Fibroblast of skin of right biceps (primary cell): ENCODE measurements at regions not wholly inside any gene's neighbourhood (a gene's known extent, or its start where the extent isn't known, plus 50 kb on each side); places are given as distances from the start of the nearest gene placed in this dataset.
"Not testable (repeated sequence)": the region's sequence is repeated elsewhere in the genome, so short reads cannot be mapped to it uniquely, and the experiment has no call there.

Experiments used
- DNase-seq: peaks from one replicate; pipeline ENCODE4 v3.0.0-alpha.2; 2013

DNA sequence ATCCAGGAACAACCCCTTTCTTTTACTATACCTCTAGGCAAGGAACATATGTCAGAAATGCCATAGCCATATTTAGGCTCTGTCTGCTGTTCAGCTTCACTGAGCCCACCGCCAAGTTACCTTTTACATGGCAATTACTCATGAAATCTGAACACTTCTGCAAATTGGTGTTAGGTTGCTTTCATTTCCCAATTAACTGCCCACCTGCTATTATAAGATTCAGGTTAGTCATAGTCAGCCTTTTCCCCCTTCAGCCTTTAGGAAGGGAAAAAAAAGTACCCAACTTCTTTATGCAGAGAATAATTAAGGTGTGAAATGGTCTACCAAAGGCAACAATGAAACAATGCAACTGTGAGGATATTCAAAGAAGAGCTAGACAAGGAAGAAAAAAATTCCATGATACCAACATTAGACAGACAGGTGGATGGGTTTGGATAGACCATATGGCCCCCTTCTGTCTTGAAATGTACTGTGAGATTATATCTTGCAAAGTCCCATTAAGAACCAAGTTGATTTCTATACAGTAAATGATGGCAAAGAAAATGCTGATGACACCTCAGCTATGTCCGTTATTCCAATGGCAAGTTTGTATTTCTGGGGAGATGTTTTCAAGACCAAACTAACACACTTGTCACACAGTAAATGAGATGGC is 442.1 kb upstream of the NRP1 start:
- DNase-seq, result no peak

DNA sequence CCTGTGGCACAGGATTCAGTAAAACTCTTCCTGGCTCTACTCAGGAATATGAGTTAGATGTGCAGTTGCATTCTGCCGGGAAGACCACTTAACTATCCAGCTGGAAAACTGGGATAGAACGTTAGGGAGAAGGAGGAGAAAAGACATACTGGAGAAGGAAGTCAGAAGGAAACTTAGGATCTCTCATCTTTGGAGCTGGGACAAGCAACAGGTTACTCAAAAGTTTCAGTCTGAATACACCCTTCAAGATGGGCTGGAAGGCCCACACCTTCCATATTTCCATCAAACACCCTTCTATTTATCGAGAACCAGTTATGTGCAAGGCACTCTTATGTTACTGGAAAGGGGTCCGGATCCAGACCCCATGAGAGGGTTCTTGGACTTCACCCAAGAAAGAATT is 440.4 kb upstream of the NRP1 start:
- DNase-seq, result no peak

DNA sequence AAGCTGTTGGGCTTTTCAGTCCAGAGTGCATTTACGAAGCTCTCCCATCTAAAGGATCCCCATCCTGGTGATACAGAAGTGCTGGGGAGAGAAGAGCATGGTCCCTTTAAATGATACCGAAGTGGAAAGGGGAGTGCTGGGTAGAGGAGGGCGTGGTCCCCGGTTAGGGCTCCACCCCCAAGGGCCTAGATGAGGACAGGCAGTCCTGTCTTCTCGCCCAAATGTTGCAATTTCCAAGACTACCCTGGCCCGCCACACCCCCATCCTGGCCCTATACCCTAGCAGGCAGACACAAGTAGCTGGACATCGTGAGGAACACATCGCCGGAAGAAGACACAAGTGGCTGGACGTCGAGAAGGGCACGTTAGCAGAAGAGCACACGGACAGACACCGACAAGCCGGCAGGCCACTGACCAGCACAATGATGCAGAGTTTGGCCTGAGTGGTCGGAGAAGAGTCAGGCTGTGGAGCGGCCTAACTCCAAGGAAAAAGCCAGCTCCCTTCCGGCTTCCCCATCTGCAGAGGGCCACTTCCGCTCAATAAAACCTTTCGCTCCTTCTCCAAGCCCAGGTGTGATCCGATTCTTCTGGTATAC is 439.5 kb upstream of the NRP1 start:
- no peak for DNase-seq

DNA sequence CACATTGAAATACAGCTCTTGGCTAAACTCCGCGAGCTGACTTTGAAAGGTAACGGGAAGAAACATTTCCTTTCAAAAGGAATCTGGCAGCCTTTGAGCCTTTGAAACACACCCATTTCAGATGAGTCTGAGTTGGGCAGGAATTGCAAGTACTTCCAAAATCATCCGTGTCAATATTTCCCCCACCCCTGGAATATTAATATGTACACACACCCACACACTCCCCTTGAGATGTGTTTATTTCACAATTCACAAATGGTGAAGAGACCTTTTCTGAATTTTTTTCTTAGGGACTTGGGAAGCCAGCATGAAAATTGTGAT is 438.7 kb upstream of the NRP1 start:
- peak; percentile 33 for DNase-seq

DNA sequence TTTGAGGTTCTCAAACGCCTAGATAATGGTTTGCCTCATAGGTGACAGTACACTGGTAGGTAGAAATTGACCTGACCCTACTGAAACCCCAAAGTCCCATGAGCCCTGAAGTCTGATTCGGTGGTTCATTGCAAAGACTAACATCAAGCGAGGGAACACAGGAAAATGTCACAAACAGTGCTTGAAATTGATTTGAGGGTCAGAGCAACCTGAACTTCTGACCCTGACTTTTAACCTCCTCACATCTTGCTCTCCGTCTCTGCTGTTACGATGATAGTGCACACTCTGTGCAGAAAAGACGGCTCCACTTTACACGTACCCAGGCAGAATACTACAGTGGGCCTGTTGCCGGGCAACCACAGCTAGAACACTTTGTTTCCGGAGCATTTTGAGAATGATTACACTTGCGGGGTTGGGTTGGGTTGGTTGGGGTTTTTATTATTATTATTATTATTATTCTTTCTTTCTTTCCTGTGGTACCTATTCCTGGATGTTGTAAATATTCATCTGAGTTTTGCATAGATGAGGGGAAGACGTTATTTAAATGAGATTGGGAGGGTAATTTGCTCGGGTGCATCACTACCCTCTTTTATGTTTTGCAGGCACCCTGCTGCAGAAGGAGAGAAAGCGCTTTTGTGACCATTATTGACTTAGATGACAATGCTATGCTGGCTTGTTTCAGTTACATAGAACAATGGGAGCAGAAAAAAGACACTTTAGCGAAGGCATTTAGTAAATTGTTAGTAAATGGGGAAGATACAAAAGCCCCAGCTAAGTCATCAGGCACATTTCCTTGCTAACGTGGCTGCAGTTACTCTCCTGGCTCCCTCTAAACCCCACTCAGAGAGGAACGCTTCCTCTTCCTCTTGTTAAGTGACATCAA is 438.1 kb upstream of the NRP1 start:
- no peak for DNase-seq

DNA sequence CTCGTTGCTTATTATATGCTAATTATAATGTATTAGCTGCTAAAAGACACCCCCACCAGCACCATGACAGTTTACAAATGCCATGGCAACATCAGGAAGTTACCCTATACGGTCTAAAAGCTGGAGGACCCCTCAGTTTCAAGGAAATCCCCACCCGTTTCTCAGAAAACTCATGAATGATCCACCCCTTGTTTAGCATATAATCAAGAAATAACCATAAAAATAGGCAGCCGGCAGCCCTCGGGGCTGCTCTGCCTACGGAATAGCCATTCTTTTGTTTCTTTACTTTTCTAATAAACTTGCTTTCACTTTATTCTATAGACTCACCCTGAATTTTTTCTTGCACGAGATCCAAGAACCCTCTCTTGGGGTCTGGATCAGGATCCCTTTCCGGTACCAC is 437.4 kb upstream of the NRP1 start:
- not testable (repeated sequence) for DNase-seq

DNA sequence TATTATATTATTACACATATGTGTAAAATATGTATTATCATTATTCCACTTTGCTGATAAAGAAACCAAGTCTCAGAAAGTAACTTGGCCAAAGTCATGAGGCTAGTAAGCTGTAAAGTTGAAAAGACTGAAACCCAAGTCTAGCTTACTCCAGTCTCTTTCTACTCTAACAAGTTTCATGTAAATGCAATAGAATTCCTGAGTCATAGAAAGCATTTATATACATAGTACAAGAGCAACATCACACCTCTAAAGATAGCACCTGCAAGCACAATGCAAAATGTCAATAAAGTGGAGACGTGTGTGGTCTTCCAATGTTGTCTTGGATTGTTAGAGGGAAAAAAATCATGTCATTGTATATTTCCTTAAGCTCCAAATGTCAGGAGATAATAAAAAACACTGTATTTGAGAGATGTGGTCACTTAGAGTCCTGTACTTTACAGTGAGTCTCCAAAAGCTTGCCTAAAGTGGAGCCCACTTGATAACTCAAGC is 430.3 kb upstream of the NRP1 start:
- no peak for DNase-seq

DNA sequence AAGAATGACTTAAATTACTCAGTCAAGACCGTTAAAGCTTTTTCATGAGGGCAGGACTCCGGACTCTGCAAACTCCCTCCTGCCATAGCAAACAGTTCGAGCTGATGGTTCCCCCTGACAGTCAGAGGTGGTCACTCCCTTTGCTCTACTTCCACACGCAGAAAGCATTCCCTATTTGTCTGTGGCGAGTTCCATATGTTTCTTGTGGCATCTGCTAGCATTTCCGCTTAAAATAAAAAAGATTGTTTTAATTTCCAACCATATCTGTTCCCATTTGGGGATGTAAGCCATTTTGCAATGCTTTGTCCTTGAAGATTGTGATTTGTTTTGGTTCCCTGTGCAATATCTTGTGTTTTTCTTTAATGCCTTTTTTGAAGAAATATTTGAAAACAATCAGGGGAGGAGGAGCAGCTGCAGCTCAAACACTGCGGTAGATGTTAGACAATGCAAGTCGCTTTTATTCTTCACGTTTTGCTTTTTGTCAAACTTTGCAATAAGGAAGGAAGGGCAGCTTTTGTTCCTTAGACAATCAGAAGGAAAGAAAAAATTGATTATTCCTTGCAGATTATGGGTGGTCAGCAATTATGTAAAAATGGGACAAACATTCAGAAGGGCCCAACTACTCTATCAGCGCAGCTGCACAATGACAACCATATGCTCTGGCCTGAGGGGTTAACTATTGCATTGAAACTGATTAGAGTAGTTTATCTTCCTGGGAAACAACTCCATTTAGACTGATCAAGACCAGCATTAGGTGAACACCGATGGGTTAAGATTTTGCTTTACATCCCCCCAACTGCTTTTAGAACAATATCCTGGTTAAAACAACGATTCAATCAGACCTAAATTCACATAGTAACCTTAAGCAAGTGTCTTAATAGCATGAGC is 425.8 kb upstream of the NRP1 start:
- DNase-seq, result no peak

DNA sequence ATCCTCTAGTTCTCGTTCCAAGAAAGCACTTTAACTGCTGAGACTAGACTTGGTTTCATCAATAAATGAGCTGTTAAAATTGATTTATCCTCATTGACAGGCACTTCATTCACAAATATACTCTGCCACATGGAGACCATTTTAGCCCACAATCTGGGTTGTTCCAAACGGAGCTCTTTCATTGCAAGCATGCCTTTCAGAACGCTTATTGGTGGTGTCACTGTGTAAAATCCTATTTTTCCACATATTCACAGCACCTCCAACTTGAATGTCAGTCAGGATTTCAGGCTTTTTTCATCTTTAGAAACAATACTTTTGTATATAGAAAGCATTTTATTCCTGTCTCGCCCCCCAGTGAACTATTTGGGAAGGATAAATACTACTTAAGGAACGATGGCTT is 424.7 kb upstream of the NRP1 start:
- no peak for DNase-seq

DNA sequence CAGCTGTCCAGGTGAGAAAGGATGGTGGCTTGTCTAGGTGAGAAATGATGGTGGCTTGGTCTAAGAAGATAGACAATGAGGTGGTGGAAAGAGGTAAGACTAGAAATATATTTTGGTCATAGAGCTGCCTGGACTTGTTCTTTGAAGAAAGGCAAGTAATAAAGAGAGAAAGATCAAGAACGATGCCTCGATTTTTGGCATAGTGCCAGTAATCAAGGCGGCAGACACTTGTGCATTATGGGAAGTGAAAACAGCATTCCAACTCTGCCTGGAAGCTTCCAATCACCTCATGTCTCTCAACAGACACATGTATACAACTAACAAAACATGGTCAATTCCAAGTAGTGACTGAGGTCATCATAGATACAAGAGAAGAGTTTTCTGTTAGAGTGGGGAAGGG is 423.8 kb upstream of the NRP1 start:
- DNase-seq, result no peak

DNA sequence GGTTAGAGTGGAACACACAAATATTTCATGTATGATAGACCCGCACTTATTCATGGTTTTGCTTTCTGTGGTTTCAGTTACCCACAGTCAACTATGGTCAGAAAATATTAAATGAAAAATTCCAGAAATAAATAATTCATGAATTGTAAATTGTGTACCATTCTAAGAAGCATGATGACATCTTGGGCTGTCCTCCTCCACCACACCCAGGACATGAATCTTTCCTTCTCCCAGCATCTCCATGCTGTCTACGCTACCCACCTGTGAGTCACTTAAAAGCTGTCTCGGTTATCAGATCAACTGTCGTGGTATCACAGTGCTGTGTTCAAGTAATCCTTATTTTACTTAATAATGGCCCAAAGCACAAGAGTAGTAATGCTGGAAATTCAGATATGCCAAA is 419.6 kb upstream of the NRP1 start:
- DNase-seq, result no peak

DNA sequence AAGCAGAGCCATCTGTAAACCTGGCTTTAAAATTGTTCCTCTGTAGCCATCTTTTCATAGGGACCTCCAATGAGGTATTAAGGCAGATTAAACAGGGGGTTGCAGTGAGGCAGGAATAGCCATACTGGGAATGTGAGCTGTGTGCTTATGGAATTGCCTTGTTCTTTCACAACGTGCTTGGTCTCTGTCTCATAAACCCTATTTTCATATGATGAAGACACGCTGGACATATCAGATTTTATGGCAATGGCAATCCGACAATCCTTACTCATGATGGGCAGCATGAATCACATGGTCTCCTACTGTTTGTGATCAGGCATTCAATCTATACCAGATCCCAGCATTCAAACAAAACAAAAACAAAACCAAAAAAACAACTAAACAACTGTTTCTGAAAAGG is 418.9 kb upstream of the NRP1 start:
- no peak for DNase-seq

DNA sequence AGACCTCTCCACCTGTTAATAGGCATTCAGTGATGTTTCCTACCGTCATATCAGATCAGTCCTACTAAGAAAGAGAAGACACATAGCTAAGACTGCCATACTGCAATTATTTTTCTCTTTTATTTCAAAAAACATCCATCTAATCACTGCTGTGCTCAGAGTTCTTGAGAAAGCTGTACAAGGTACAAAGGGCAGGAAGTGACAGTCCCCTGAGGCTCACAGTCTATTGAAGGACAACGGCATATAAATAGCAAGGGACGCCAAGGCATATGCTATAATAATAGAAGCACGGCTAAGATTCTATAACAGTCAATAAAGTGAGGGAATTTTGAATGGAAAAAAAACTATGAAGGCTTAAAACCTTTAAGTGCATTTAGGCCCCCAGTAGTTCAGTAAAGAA is 415.3 kb upstream of the NRP1 start:
- DNase-seq, result no peak

DNA sequence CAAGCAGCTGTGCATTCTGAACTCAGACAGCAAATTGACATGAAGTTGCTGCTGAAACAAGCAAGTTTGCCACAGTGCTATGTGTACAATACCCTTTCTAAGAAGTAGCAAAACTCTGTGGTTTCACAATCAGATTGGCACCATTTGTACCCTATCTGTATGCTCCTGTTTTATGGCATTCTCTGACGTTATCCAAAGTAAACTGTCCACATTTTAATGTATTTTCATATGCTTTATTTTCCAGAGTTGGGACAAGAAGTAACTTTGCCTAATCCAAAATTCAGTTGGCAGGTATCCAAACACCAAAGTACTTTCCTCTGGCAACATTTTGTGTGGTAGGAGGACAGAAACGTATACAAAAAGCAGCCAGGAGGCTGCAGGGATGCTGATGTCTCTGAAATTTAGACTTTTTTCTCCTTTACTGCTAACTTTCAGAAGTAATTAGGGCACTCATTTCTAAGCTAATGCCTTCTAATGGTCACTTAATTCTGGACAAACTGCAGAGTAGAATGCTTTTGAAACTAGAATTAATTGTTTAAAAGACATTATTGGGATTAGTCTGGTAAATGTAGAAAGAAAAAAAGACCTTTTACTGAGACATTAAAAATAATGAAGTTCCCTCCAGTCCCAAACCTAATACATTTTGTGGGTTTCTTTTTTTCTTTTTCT is 414.7 kb upstream of the NRP1 start:
- DNase-seq, result no peak

DNA sequence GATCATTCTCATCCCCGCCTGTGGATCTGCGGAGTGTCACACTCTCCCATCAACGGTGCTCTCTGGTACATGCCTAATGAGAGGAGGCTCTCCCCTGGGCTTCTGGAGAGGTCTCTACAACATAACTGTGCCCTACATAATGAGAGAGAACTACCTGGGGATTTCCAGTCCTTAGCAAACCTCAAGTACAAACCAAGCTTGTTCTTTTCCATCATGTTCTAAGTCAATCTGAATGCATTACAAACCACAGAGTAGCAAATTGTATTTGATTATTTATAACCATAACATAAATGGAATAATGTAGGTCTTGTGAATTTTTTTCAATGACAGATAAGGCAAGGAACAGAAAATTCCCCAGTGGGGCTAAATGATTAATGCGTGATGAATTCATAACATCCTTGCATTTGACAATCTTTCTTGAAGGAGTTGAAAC is 412.4 kb upstream of the NRP1 start:
- peak; percentile 54 for DNase-seq

DNA sequence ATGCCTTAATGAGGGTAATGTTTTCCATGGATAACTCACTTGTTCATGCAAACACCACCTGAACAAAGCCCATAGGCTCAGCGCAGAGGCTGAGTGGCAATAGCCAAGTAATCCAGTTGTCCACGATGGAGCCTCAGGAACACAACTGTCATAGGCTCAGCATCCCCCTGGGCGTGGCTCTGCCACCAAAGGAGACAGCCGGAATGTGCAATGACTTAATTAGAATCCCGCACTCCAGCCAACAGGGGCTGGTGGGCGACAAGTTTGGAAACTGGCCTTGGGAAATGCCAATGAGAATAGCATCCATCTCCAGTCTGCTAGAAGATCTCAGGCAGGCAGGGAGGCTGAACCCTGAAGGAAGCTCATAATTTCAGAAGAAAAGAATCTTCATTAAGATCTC is 411.7 kb upstream of the NRP1 start:
- no peak for DNase-seq

DNA sequence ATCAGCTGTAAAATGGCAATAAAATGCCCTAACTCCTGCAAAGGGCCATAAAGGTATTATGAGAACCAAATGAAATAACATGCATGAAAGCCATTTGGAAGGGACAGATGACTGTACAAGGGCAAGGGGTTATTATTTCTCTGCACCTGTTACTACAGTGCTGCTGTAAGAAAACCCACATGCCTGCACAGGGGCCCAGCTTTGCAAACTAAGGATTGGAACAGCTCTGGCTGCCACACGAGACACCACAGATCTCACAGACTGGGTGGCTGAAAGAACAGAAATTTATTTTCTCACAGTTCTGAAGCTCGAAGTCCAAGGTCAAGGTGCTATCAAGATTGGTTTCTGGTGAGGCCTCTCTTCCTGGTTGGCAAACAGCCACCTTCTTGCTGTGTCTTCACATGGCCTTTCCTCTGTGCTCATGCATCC is 409.0 kb upstream of the NRP1 start:
- DNase-seq, result no peak

DNA sequence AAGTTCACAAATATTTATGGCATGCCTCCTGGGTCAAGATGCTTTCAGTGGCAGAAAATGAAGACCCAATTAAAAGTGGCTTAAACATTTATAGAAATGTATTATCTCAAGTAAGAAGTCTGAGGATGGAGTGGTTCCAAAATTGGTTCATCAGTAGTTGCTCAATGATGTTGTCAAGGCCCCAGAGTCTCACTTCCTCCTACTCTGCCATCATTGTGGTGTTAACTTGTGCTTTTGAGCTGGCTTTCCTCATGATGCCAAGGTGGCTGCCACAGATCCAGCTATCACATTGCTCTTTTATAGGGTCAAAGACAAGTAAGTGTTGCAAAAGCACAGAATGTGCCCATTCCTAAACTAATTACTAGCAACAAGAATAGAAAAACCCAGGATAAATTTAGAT is 404.6 kb upstream of the NRP1 start:
- no peak for DNase-seq

DNA sequence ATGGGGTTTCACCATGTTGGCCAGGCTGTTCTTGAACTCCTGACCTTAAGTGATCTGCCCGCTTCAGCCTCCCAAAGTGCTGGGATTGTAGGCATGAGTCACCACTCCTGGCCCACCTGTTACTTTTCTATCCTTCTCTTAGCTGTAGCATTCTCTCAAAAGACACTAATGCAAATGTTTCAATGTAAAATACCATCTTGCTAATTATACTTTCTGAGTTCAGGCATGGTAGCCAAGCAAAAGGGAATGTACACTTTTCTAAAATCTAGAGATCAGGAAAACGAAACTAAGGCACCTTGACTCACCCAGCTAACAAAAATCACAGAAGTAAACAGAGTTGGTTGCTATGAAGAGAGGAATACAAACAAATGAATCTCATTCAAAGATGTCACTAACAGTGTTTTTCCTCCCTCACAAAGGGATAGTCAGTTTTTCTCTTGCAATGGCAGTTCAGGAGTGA is 401.0 kb upstream of the NRP1 start:
- no peak for DNase-seq

DNA sequence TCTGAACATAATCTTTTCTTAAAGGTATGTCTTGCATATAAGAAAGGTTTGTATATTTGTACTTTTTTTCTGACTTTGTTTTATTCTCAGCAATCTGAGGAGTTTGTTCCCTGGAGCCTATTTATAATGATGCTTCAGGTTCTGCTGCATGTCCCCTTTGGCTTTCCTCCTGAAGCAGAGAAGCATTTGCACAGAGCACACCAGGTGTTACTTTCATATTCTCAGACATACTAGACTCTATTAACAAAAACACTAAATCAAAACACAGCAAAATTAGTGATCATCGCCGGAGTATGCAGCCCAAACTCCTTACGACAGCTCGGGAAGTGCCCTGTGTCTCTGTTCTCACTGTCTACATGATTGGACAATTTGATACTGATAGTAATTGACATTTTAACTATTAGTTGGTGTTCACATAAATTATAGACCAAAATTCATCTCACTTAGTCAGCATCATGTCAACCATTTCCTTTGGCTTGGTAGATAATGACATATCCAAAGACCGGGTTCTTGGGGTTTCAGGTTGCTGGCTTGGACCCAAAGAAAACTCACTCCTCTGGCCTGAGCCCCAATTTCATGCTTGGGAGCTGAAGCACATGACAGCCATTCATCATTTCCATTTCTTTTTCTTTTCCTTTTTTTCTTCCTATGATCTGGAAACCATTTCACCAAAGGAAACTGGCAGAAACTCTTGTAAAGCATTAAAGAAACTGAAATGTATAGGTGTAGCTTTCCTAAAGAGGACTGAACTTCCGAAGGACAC is 400.1 kb upstream of the NRP1 start:
- peak; percentile 42 for DNase-seq

DNA sequence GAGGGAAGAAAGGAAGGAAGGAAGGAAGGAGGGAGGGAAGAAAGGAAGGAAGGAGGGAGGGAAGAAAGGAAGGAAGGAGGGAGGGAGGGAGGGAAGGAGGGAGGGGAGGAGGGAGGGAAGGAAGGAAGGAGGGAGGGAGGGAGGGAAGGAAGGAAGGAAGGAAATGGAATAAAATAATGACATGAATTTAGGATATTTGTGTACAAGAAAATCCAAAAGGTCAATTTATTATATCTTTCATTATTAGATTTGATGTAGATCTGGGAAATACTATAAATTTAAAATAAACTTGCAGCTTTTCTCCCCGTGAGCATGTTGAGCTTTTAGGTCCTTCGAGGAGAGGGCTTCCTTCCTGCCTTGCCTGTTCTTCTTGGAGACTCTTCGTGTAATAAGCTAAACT is 398.6 kb upstream of the NRP1 start:
- no peak for DNase-seq
